Astrocyte (in vitro differentiated cells and primary cell): ENCODE measurements at regions not wholly inside any gene's neighbourhood (a gene's known extent, or its start where the extent isn't known, plus 50 kb on each side); places are given as distances from the start of the nearest gene placed in this dataset.

Experiments used
- DNase-seq: peaks from one replicate; pipeline ENCODE4 v3.0.0-alpha.2; 2010; ENCODE audit warnings: low read depth
- FAIRE-seq: peaks from 2 replicates; lab custom pipeline; 2011; peaks lifted over from hg19 to GRCh38; lab: Jason Lieb, UNC
- H2AFZ ChIP-seq: 2 replicates; pipeline ENCODE4 v1.6.0; 2012; ENCODE audit warnings: low read depth, low read length, inconsistent platforms
- H3K27ac ChIP-seq: 2 replicates; pipeline ENCODE4 v1.5.1; 2011; ENCODE audit warnings: low read depth, low read length, inconsistent platforms
- H3K27me3 ChIP-seq: 2 replicates; pipeline ENCODE4 v1.6.0; 2011; ENCODE audit warnings: low read length, inconsistent platforms; ENCODE audit not compliant: insufficient read depth
- H3K36me3 ChIP-seq: 2 replicates; pipeline ENCODE4 v1.5.1; 2011; ENCODE audit warnings: low read length, inconsistent platforms; ENCODE audit not compliant: insufficient read depth
- H3K4me1 ChIP-seq: 2 replicates; pipeline ENCODE4 v1.5.1; 2011; ENCODE audit warnings: low read length, inconsistent platforms; ENCODE audit not compliant: insufficient read depth
- H3K4me2 ChIP-seq: 2 replicates; pipeline ENCODE4 v1.6.0; 2012; ENCODE audit warnings: low read length, inconsistent platforms
- H3K4me3 ChIP-seq: 2 replicates; pipeline ENCODE4 v1.5.1; 2011; ENCODE audit warnings: low read depth, mild to moderate bottlenecking, low read length, inconsistent platforms; ENCODE audit not compliant: insufficient read depth
- H3K79me2 ChIP-seq: 2 replicates; pipeline ENCODE4 v1.6.0; 2012; ENCODE audit warnings: mild to moderate bottlenecking, low read length, inconsistent platforms; ENCODE audit not compliant: insufficient read depth
- H3K9ac ChIP-seq: 2 replicates; pipeline ENCODE4 v1.6.0; 2012; ENCODE audit warnings: mild to moderate bottlenecking, low read length, inconsistent platforms
- H3K9me3 ChIP-seq: 2 replicates; pipeline ENCODE4 v1.5.1; 2012; ENCODE audit warnings: low read depth, mild to moderate bottlenecking, low read length, inconsistent platforms; ENCODE audit not compliant: insufficient read depth
- H4K20me1 ChIP-seq: 2 replicates; pipeline ENCODE4 v1.6.0; 2012; ENCODE audit warnings: low read length, inconsistent platforms; ENCODE audit not compliant: insufficient read depth
- H3K27ac Mint-ChIP-seq: one replicate; pipeline ENCODE4 v1.8.0; 2021; ENCODE audit warnings: mild to moderate bottlenecking, mixed read lengths; ENCODE audit not compliant: unreplicated experiment
- H3K27me3 Mint-ChIP-seq: one replicate; pipeline ENCODE4 v1.8.0; 2021; ENCODE audit warnings: low read depth, mixed read lengths; ENCODE audit not compliant: unreplicated experiment
- H3K36me3 Mint-ChIP-seq: one replicate; pipeline ENCODE4 v1.8.0; 2021; ENCODE audit warnings: low read depth, mixed read lengths; ENCODE audit not compliant: unreplicated experiment
- H3K4me1 Mint-ChIP-seq: one replicate; pipeline ENCODE4 v1.8.0; 2021; ENCODE audit warnings: low read depth, mixed read lengths; ENCODE audit not compliant: unreplicated experiment
- H3K4me3 Mint-ChIP-seq: one replicate; pipeline ENCODE4 v1.8.0; 2021; ENCODE audit warnings: mild to moderate bottlenecking, moderate library complexity, mixed read lengths; ENCODE audit not compliant: unreplicated experiment
- H3K9me3 Mint-ChIP-seq: one replicate; pipeline ENCODE4 v1.8.0; 2021; ENCODE audit warnings: mild to moderate bottlenecking, mixed read lengths; ENCODE audit not compliant: unreplicated experiment
- CTCF ChIP-seq: IDR thresholded peaks from 2 replicates; pipeline ENCODE4 v1.5.1; 2011; ENCODE audit warnings: low read depth, mild to moderate bottlenecking, inconsistent platforms, low read length, moderate library complexity; ENCODE audit not compliant: insufficient read depth
- EZH2 ChIP-seq: IDR thresholded peaks from 2 replicates; pipeline ENCODE4 v1.6.1; 2012; ENCODE audit warnings: mild to moderate bottlenecking, low read length, inconsistent platforms; ENCODE audit not compliant: insufficient read depth

GRCh38 chr3:193836511-193836910 is 243.5 kb downstream of the OPA1 start:
- no peaks in the 10 kb centered on the region for H3K9me3 ChIP-seq
- H3K36me3 Mint-ChIP-seq, result no peaks in the 10 kb centered on the region
- H3K9ac ChIP-seq, result no peak overlapping the region
- H3K4me3 Mint-ChIP-seq, result no peak overlapping the region
- DNase-seq (no peak), FAIRE-seq (no peak)
- no peak overlapping the region for H3K27ac Mint-ChIP-seq
- no peak overlapping the region for H3K4me3 ChIP-seq
- H2AFZ ChIP-seq, result no peak overlapping the region
- no peaks in the 10 kb centered on the region for H4K20me1 ChIP-seq
- H3K4me1 ChIP-seq, result no peaks in the 10 kb centered on the region
- H3K9me3 Mint-ChIP-seq, result peaks cover 15% of the 10 kb centered on the region
- TF ChIP-seq CTCF (no peak), EZH2 (no peak)
- H3K27me3 Mint-ChIP-seq, result peaks cover 88% of the 10 kb centered on the region
- peaks cover 3% of the 10 kb centered on the region for H3K4me1 Mint-ChIP-seq
- no peak overlapping the region for H3K4me2 ChIP-seq
- H3K27me3 ChIP-seq, result peaks cover 26% of the 10 kb centered on the region
- H3K36me3 ChIP-seq, result no peaks in the 10 kb centered on the region
- H3K79me2 ChIP-seq, result no peaks in the 10 kb centered on the region
- no peak overlapping the region for H3K27ac ChIP-seq

- TF ChIP-seq EZH2, result no peak
- no peak for TF ChIP-seq CTCF
- Histone ChIP-seq H3K4me1 (no peaks in the 10 kb centered on the region), H3K79me2 (no peaks in the 10 kb centered on the region), H3K27ac (no peak overlapping the region), H3K4me3 (no peak overlapping the region), H3K36me3 (no peaks in the 10 kb centered on the region), H4K20me1 (no peaks in the 10 kb centered on the region), H3K4me2 (no peak overlapping the region), H3K27me3 (peaks cover 28% of the 10 kb centered on the region), H3K9me3 (no peaks in the 10 kb centered on the region), H2AFZ (no peak overlapping the region), H3K9ac (no peak overlapping the region)
- DNase-seq, result no peak
- no peak overlapping the region for H3K27ac Mint-ChIP-seq
- no peak for FAIRE-seq
- no peak overlapping the region for H3K4me3 Mint-ChIP-seq
- H3K36me3 Mint-ChIP-seq, result no peaks in the 10 kb centered on the region
- H3K9me3 Mint-ChIP-seq, result peaks cover 14% of the 10 kb centered on the region
- peaks cover 87% of the 10 kb centered on the region for H3K27me3 Mint-ChIP-seq
- peaks cover 3% of the 10 kb centered on the region for H3K4me1 Mint-ChIP-seq
Measured at GRCh38 chr3:193836918-193837317, 243.9 kb downstream of the OPA1 start.

- H4K20me1 ChIP-seq, result no peaks in the 10 kb centered on the region
- H3K27me3 Mint-ChIP-seq, result peaks cover 87% of the 10 kb centered on the region
- no peaks in the 10 kb centered on the region for H3K36me3 ChIP-seq
- no peak for FAIRE-seq
- H3K4me2 ChIP-seq, result no peak overlapping the region
- H3K4me3 Mint-ChIP-seq, result no peak overlapping the region
- no peak overlapping the region for H2AFZ ChIP-seq
- peaks cover 13% of the 10 kb centered on the region for H3K9me3 Mint-ChIP-seq
- no peak for DNase-seq
- no peaks in the 10 kb centered on the region for H3K4me1 ChIP-seq
- H3K27ac Mint-ChIP-seq, result no peak overlapping the region
- H3K4me1 Mint-ChIP-seq, result no peaks in the 10 kb centered on the region
- H3K9me3 ChIP-seq, result no peaks in the 10 kb centered on the region
- H3K9ac ChIP-seq, result no peak overlapping the region
- H3K79me2 ChIP-seq, result no peaks in the 10 kb centered on the region
- H3K27me3 ChIP-seq, result peaks cover 32% of the 10 kb centered on the region
- H3K4me3 ChIP-seq, result no peak overlapping the region
- no peaks in the 10 kb centered on the region for H3K36me3 Mint-ChIP-seq
- no peak overlapping the region for H3K27ac ChIP-seq
- TF ChIP-seq EZH2, result no peak
- no peak for TF ChIP-seq CTCF
Measured at GRCh38 chr3:193837347-193837827, 244.4 kb downstream of the OPA1 start.
